Activated CD8-positive, alpha-beta T cell treated with anti-CD3 and anti-CD28 coated beads, Interleukin-2, amount 10 ng/mL, durations not matched to agents 7 days and 5 days (primary cell): ENCODE measurements at regions not wholly inside any gene's neighbourhood (a gene's known extent, or its start where the extent isn't known, plus 50 kb on each side); places are given as distances from the start of the nearest gene placed in this dataset.

ENCODE experiments used
- ATAC-seq: fragments of 150-1000 bp; cut with Tn5 transposase; one replicate; pipeline ENCODE4 v1.10.0; 2021; ENCODE audit warnings: moderate library complexity
- CTCF ChIA-PET: fragments of 350-600 bp; sonication (Branson Sonifier 250); formaldehyde crosslinking; loops from one replicate; lab custom pipeline; 2021; ENCODE audit warnings: antibody characterized with exemption; lab: Charles Lee
- POLR2A ChIA-PET: fragments of 350-600 bp; sonication (Branson Sonifier 250); formaldehyde crosslinking; loops from one replicate; lab custom pipeline; 2021; ENCODE audit warnings: antibody characterized with exemption; lab: Charles Lee
- DNase-seq: peaks from one replicate; pipeline ENCODE4 v3.0.0-alpha.2; 2020
- H3K27ac Mint-ChIP-seq: one replicate; pipeline ENCODE4 v1.8.0; 2021; ENCODE audit warnings: mild to moderate bottlenecking, mixed read lengths
- H3K27me3 Mint-ChIP-seq: one replicate; pipeline ENCODE4 v1.8.0; 2021; ENCODE audit warnings: low read depth, mixed read lengths
- H3K36me3 Mint-ChIP-seq: one replicate; pipeline ENCODE4 v1.8.0; 2021; ENCODE audit warnings: low read depth, mixed read lengths
- H3K4me1 Mint-ChIP-seq: one replicate; pipeline ENCODE4 v1.8.0; 2021; ENCODE audit warnings: low read depth, mixed read lengths
- H3K4me3 Mint-ChIP-seq: one replicate; pipeline ENCODE4 v1.8.0; 2021; ENCODE audit warnings: mild to moderate bottlenecking, mixed read lengths
- H3K9me3 Mint-ChIP-seq: one replicate; pipeline ENCODE4 v1.8.0; 2022; ENCODE audit warnings: mixed read lengths; ENCODE audit not compliant: insufficient read depth

- Mint-ChIP-seq H3K27ac (no peak overlapping the region), H3K9me3 (peaks cover 10% of the 10 kb centered on the region), H3K4me3 (no peak overlapping the region), H3K36me3 (no peaks in the 10 kb centered on the region), H3K4me1 (no peaks in the 10 kb centered on the region), H3K27me3 (no peaks in the 10 kb centered on the region)
- ATAC-seq = no peak
- POLR2A ChIA-PET = no interaction called here
- no peak for DNase-seq
- CTCF ChIA-PET = no interaction called here
These were observed 74.4 kb upstream of the SLC44A3 start for GRCh38 chr1:94745742-94746141.

- DNase-seq (no peak), ATAC-seq (no peak)
- no peaks in the 10 kb centered on the region for H3K9me3 Mint-ChIP-seq
- no peak overlapping the region for H3K4me3 Mint-ChIP-seq
- no peaks in the 10 kb centered on the region for H3K36me3 Mint-ChIP-seq
- H3K27me3 Mint-ChIP-seq = peaks cover 3% of the 10 kb centered on the region
- ChIA-PET POLR2A (no interaction called here), CTCF (no interaction called here)
- H3K4me1 Mint-ChIP-seq = no peaks in the 10 kb centered on the region
- no peak overlapping the region for H3K27ac Mint-ChIP-seq
These were observed 76.3 kb upstream of the SLC44A3 start for GRCh38 chr1:94743862-94744261.

DNA sequence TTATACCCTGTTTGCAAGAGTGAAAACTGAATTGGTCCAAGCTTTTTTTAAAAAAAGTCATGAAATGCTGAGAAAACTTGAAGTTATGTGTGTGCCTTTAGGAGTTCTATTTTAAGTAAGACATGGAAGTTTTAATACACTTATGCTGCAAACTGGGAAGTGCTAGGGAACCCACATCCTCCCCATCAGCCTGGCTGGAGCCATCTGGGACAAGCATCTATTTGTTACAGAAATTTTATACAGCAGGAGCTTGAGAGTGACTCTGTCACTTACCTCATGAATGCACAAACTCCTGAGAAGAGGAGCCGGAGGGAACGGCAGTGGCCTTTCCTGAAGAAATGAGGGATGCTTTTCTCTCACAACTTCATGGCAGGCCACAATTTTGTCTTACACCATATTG lies 78.2 kb upstream of the SLC44A3 start:
- ChIA-PET POLR2A (no interaction called here), CTCF (no interaction called here)
- ATAC-seq = no peak
- Mint-ChIP-seq H3K9me3 (no peaks in the 10 kb centered on the region), H3K27me3 (peaks cover 3% of the 10 kb centered on the region), H3K4me3 (no peak overlapping the region), H3K27ac (no peak overlapping the region), H3K4me1 (no peaks in the 10 kb centered on the region), H3K36me3 (no peaks in the 10 kb centered on the region)
- no peak for DNase-seq

- DNase-seq (no peak), ATAC-seq (no peak)
- Mint-ChIP-seq H3K27me3 (peaks cover 3% of the 10 kb centered on the region), H3K4me3 (no peak overlapping the region), H3K4me1 (no peaks in the 10 kb centered on the region), H3K9me3 (no peaks in the 10 kb centered on the region), H3K36me3 (no peaks in the 10 kb centered on the region), H3K27ac (no peak overlapping the region)
- ChIA-PET POLR2A (no interaction called here), CTCF (no interaction called here)
These were observed 78.6 kb upstream of the SLC44A3 start for GRCh38 chr1:94741510-94741909.

DNA sequence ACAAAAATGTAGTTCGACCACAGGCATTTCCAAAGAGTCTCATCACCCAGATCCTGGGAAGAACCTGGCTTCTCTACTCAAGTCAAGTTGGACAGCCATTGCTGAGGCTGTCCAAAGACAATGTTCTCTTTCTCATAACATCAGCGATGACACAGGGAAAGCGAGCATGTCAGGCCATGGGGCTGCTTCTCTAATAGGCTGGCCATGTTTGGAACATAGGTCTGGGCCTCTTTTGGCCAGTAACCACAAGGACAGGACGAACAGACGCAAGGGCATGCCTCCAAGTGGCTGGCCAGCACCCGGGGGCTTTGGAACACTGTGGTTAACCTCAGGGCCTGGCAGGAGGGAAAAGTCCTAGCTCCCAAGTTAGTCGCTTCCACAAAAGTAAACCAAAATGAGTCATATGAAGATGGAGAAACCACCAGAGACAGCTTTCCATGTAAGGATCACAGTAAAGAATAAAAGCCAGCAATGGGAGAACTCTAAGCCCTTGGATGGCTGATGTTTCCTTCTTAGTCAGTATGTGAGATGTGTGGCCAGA lies 80.6 kb upstream of the SLC44A3 start:
- Mint-ChIP-seq H3K9me3 (no peaks in the 10 kb centered on the region), H3K4me3 (no peak overlapping the region), H3K4me1 (peaks cover 8% of the 10 kb centered on the region), H3K27me3 (peaks cover 3% of the 10 kb centered on the region), H3K27ac (no peak overlapping the region), H3K36me3 (no peaks in the 10 kb centered on the region)
- ChIA-PET POLR2A (no interaction called here), CTCF (interaction anchor here (1.6 kb wide), 1 partner anchor 51 kb away, joined by 4 read pairs; no protein-coding TSS in a partner anchor)
- DNase-seq (no peak), ATAC-seq (no peak)

DNA sequence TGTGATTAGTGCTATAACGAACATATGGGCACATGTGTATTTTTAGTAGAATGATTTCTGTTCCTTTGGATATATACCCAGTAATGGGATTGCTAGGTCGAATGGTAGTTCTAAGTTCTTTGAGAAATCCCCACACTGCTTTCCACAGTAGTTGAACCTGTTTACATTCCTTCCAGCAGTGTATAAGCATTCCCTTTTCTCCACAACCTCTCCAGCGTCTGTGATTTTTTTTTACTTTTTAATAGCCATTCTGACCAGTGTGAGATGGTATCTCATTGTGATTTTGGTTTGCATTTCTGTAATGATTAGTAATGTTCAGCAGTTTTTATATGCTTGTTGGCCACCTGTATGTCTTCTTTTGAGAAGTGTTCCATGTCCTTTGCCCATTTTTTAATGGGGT lies 81.8 kb upstream of the SLC44A3 start:
- ChIA-PET POLR2A (no interaction called here), CTCF (no interaction called here)

DNA sequence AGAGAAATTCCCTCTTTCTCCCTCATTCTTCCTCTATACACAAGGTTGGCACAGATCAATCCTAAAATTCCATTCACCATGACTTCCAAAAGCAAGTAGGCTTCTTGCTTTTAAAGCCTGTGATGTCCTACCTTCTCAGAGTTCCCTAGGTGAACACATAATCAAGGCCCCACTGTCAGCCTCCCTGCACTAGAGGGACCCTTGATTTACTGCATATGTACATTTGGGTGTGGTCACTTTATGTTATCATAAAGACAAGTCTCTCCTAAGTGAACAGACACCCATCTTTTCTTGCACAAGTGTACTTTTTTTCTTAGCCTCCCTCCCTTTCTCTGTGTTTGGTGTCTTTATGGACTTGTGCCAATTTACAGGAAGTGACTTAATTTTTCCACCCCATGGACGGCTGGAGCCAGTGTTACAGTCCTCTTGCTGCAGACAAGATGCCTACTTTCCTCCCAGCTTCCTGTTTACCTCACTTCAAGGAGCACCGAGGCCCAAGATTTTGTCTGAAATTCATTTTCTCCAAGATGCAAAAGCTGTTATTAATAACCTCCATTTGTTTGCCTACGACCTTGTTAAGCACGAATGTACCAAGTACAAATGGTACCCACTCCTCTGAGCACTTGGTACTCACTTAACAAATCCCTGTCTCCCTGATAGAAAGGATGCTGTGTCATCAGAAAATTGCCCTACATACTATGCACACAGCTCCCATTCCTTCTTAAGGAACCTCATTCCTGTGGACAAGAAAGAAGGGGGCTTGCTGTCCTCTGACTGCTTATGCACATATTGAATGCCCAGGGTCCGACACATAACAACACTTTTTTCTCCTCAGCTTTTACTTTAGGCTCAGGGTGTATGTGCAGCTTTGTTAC lies 82.8 kb upstream of the SLC44A3 start:
- ATAC-seq (no peak), DNase-seq (no peak)
- Mint-ChIP-seq H3K9me3 (no peaks in the 10 kb centered on the region), H3K4me1 (peaks cover 8% of the 10 kb centered on the region), H3K27ac (no peak overlapping the region), H3K36me3 (no peaks in the 10 kb centered on the region), H3K4me3 (no peak overlapping the region), H3K27me3 (peaks cover 3% of the 10 kb centered on the region)
- ChIA-PET CTCF (no interaction called here), POLR2A (no interaction called here)

More for the DNA sequence above, 81.8 kb upstream of the SLC44A3 start:
- ATAC-seq (no peak), DNase-seq (no peak)
- Mint-ChIP-seq H3K9me3 (no peaks in the 10 kb centered on the region), H3K4me3 (no peak overlapping the region), H3K27ac (no peak overlapping the region), H3K36me3 (no peaks in the 10 kb centered on the region), H3K4me1 (peaks cover 8% of the 10 kb centered on the region), H3K27me3 (peaks cover 3% of the 10 kb centered on the region)

- ATAC-seq = no peak
- peaks cover 8% of the 10 kb centered on the region for H3K4me1 Mint-ChIP-seq
- CTCF ChIA-PET = no interaction called here
These were observed 83.6 kb upstream of the SLC44A3 start for GRCh38 chr1:94736549-94736948.

GRCh38 chr1:94736073-94736472 lies 84.1 kb upstream of the SLC44A3 start:
- Mint-ChIP-seq H3K36me3 (no peaks in the 10 kb centered on the region), H3K4me3 (no peak overlapping the region), H3K4me1 (peaks cover 8% of the 10 kb centered on the region), H3K9me3 (no peaks in the 10 kb centered on the region), H3K27ac (no peak overlapping the region), H3K27me3 (peaks cover 3% of the 10 kb centered on the region)
- ChIA-PET CTCF (interaction anchor here (0.6 kb wide), 1 partner anchor 282 kb away, joined by 3 read pairs; no protein-coding TSS in a partner anchor), POLR2A (no interaction called here)
- ATAC-seq = no peak
- DNase-seq = no peak

More at GRCh38 chr1:94736549-94736948, 83.6 kb upstream of the SLC44A3 start:
- H3K36me3 Mint-ChIP-seq = no peaks in the 10 kb centered on the region
- POLR2A ChIA-PET = no interaction called here
- DNase-seq = no peak
- H3K27me3 Mint-ChIP-seq = peaks cover 3% of the 10 kb centered on the region
- no peak overlapping the region for H3K27ac Mint-ChIP-seq
- H3K4me3 Mint-ChIP-seq = no peak overlapping the region
- H3K9me3 Mint-ChIP-seq = no peaks in the 10 kb centered on the region

DNA sequence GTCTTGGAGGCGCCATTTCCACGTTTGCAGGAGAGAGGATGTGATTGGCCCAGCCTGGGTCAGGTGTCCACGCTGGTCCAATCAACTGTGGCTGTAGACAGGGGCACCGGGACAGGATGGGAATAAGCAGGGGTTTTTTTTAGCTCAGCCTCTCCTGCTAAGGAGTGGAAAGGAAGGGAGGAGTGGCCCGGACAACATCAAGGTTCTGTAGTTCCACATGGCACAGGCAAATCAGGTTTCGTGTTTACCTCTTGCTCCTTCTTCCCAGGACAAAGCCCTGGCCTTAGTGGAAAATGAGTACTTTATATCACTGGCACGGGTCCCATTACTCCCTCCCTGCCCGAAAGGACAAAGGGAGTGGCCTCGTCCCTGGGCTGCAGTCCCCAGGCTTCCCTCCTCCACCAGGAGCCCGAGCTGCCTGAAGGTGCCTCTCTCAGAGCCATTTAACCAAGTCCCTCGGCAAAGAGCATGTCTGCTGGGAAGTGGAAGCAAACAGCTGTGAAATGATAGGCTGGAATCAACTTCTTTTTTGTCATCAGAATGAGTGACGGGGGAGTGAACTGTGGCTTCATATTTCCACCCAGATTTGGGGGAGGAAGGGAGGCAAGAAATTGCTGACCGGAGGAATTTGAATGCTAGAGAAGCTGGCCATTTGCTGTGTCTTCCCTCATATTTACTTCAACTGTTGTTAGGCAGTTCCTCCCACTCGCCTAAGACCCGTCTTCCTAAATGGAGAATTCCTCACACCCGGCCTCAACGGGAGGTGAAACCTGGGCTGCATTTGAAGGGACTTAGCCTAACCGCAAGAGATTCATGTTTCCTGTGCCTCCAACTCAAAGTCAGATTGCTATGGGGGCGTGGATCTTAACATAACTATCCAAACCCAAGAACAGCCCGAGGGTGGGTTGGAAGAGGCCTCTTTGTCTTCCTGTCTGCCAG lies 84.9 kb upstream of the SLC44A3 start:
- no peak overlapping the region for H3K27ac Mint-ChIP-seq
- POLR2A ChIA-PET = no interaction called here
- no peak for DNase-seq

GRCh38 chr1:94731891-94732290 lies 88.3 kb upstream of the SLC44A3 start:
- Mint-ChIP-seq H3K4me3 (no peak overlapping the region), H3K4me1 (peaks cover 8% of the 10 kb centered on the region), H3K9me3 (no peaks in the 10 kb centered on the region), H3K27ac (no peak overlapping the region), H3K27me3 (peaks cover 3% of the 10 kb centered on the region), H3K36me3 (no peaks in the 10 kb centered on the region)
- ChIA-PET CTCF (no interaction called here), POLR2A (no interaction called here)
- no peak for ATAC-seq
- DNase-seq = no peak

More for the DNA sequence above, 84.9 kb upstream of the SLC44A3 start:
- no peak for ATAC-seq
- H3K36me3 Mint-ChIP-seq = no peaks in the 10 kb centered on the region
- CTCF ChIA-PET = no interaction called here
- peaks cover 8% of the 10 kb centered on the region for H3K4me1 Mint-ChIP-seq
- H3K9me3 Mint-ChIP-seq = no peaks in the 10 kb centered on the region
- no peak overlapping the region for H3K4me3 Mint-ChIP-seq
- peaks cover 2% of the 10 kb centered on the region for H3K27me3 Mint-ChIP-seq
